HFFc6 (cell line): ENCODE measurements at regions not wholly inside any gene's neighbourhood (a gene's known extent, or its start where the extent isn't known, plus 50 kb on each side); places are given as distances from the start of the nearest gene placed in this dataset.

ENCODE experiments used
- DNase-seq: peaks from one replicate; pipeline ENCODE4 v3.0.0-alpha.2; 2018
- H3K27ac Mint-ChIP-seq: 2 replicates; pipeline ENCODE4 v1.8.0; 2020; ENCODE audit warnings: mild to moderate bottlenecking, mixed read lengths
- H3K27me3 Mint-ChIP-seq: 2 replicates; pipeline ENCODE4 v1.8.0; 2021; ENCODE audit warnings: mild to moderate bottlenecking, moderate library complexity, mixed read lengths; ENCODE audit not compliant: insufficient read depth
- H3K36me3 Mint-ChIP-seq: 2 replicates; pipeline ENCODE4 v1.8.0; 2021; ENCODE audit warnings: low read depth, mixed read lengths
- H3K4me1 Mint-ChIP-seq: 2 replicates; pipeline ENCODE4 v1.8.0; 2020; ENCODE audit warnings: low read depth, mixed read lengths
- H3K4me3 Mint-ChIP-seq: 2 replicates; pipeline ENCODE4 v1.8.0; 2020; ENCODE audit warnings: mild to moderate bottlenecking, moderate library complexity, mixed read lengths
- H3K9me3 Mint-ChIP-seq: 2 replicates; pipeline ENCODE4 v1.8.0; 2020; ENCODE audit warnings: mild to moderate bottlenecking, mixed read lengths
- CTCF ChIP-seq: fragments of 200-600 bp; sonication (generic); IDR thresholded peaks from 2 replicates; pipeline ENCODE4 v1.5.0; 2021; ENCODE audit warnings: antibody characterized with exemption, mild to moderate bottlenecking

GRCh38 chr5:121783700-121784099 is 68.0 kb upstream of the FTMT start:
- Mint-ChIP-seq H3K36me3 (no peaks in the 10 kb centered on the region; the same call in 1 of the 2 replicates), H3K4me1 (no peaks in the 10 kb centered on the region), H3K27ac (no peak overlapping the region), H3K4me3 (no peak overlapping the region), H3K9me3 (peaks cover 4% of the 10 kb centered on the region), H3K27me3 (peaks cover 2% of the 10 kb centered on the region; the same call in 1 of the 2 replicates)
- no peak for TF ChIP-seq CTCF
- DNase-seq, result no peak

GRCh38 chr5:121793791-121794190 is 57.9 kb upstream of the FTMT start:
- H3K27ac Mint-ChIP-seq, result no peak overlapping the region
- DNase-seq, result no peak
- no peaks in the 10 kb centered on the region; the same call in 1 of the 2 replicates for H3K36me3 Mint-ChIP-seq
- no peak for TF ChIP-seq CTCF
- H3K4me3 Mint-ChIP-seq, result no peak overlapping the region
- H3K4me1 Mint-ChIP-seq, result no peaks in the 10 kb centered on the region
- no peaks in the 10 kb centered on the region for H3K27me3 Mint-ChIP-seq
- peaks cover 3% of the 10 kb centered on the region for H3K9me3 Mint-ChIP-seq

- Mint-ChIP-seq H3K4me1 (no peaks in the 10 kb centered on the region), H3K27ac (no peak overlapping the region), H3K4me3 (no peak overlapping the region), H3K9me3 (no peaks in the 10 kb centered on the region; the same call in 1 of the 2 replicates), H3K27me3 (no peaks in the 10 kb centered on the region), H3K36me3 (no peaks in the 10 kb centered on the region)
- no peak for DNase-seq
- no peak for TF ChIP-seq CTCF
Measured at GRCh38 chr5:121795511-121795910, 56.2 kb upstream of the FTMT start.

- Mint-ChIP-seq H3K27ac (no peak overlapping the region), H3K4me3 (no peak overlapping the region), H3K36me3 (no peaks in the 10 kb centered on the region), H3K9me3 (no peaks in the 10 kb centered on the region; the same call in 1 of the 2 replicates), H3K4me1 (no peaks in the 10 kb centered on the region), H3K27me3 (no peaks in the 10 kb centered on the region)
- no peak for DNase-seq
- TF ChIP-seq CTCF, result no peak
Measured at GRCh38 chr5:121797681-121798518, 53.8 kb upstream of the FTMT start.
